ENCODE measurements at regions not wholly inside any gene's neighbourhood (a gene's known extent, or its start where the extent isn't known, plus 50 kb on each side); places are given as distances from the start of the nearest gene placed in this dataset.
"Not testable (repeated sequence)": the region's sequence is repeated elsewhere in the genome, so short reads cannot be mapped to it uniquely, and the experiment has no call there.

DNA sequence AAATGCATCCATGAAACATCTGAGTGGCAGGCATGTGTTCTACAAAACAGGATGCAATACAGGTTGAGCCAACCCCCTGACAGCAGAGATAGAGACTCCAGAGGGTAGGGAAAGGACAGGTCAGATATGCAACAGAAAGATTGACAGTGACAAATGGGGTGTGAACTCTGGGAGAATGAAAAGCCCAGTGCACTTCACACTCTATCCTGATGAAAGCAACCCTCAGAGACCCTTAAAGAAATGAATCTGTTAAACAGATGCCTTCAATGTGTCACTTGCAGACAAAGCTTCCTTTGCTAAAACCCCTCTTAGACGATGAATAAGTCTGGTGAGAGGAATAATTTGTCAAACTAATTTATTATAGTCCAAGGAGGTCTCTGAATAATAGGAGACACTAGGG, 89.9 kb downstream of the RFPL4B start:
- Histone ChIP-seq H3K9ac (no peak overlapping the region), H3K36me3 (ENCODE audit: control insufficient read depth, insufficient read depth, low read length) (no peaks in the 10 kb centered on the region), H3K27me3 (ENCODE audit: control insufficient read depth, insufficient read depth, low read length) (no peaks in the 10 kb centered on the region), H3K79me2 (no peaks in the 10 kb centered on the region), H3K27ac (no peak overlapping the region), H3K9me3 (ENCODE audit: control insufficient read depth, low read length) (no peaks in the 10 kb centered on the region), H3K4me2 (ENCODE audit: low read length) (no peak overlapping the region), H3K4me3 (ENCODE audit: low read depth, low read length) (no peak overlapping the region), H3K4me1 (no peaks in the 10 kb centered on the region), H2AFZ (no peak overlapping the region)
- TF ChIP-seq, protein P1, sequence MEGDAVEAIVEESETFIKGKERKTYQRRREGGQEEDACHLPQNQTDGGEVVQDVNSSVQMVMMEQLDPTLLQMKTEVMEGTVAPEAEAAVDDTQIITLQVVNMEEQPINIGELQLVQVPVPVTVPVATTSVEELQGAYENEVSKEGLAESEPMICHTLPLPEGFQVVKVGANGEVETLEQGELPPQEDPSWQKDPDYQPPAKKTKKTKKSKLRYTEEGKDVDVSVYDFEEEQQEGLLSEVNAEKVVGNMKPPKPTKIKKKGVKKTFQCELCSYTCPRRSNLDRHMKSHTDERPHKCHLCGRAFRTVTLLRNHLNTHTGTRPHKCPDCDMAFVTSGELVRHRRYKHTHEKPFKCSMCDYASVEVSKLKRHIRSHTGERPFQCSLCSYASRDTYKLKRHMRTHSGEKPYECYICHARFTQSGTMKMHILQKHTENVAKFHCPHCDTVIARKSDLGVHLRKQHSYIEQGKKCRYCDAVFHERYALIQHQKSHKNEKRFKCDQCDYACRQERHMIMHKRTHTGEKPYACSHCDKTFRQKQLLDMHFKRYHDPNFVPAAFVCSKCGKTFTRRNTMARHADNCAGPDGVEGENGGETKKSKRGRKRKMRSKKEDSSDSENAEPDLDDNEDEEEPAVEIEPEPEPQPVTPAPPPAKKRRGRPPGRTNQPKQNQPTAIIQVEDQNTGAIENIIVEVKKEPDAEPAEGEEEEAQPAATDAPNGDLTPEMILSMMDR (IDR thresholded peaks at IDR 0.05), result no peak

DNA sequence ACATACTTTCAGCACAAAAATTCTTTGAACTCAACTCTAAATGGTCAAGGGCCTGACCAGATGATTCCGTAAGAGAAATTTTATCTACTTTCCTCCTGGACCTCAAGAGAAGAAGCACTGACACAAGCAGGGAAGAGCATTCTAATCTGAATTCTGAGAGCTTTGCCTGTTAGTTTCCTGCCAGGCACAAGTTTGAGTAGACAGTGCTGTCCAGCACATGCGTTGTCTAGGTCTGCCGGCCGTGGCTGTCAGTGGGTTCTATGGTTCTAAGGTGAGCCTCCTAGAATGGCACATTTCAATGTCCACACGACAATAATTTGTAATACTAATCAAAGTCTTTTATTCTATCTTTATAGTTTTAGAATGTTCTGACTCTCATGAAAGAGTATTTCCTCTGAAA, 91.9 kb downstream of the RFPL4B start:
- TF ChIP-seq, protein P1 (IDR thresholded peaks at IDR 0.05), result no peak
- no peak overlapping the region for H3K4me2 ChIP-seq (ENCODE audit: low read length)
- H3K79me2 ChIP-seq, result no peaks in the 10 kb centered on the region
- H3K36me3 ChIP-seq (ENCODE audit: control insufficient read depth, insufficient read depth, low read length), result no peaks in the 10 kb centered on the region
- H3K9me3 ChIP-seq (ENCODE audit: control insufficient read depth, low read length), result no peaks in the 10 kb centered on the region
- H3K4me1 ChIP-seq, result no peaks in the 10 kb centered on the region
- no peak overlapping the region for H2AFZ ChIP-seq
- no peaks in the 10 kb centered on the region for H3K27me3 ChIP-seq (ENCODE audit: control insufficient read depth, insufficient read depth, low read length)
- H3K27ac ChIP-seq, result no peak overlapping the region
- H3K4me3 ChIP-seq (ENCODE audit: low read depth, low read length), result no peak overlapping the region
- no peak overlapping the region for H3K9ac ChIP-seq

GRCh38 chr6:112439432-112439831, 92.3 kb downstream of the RFPL4B start:
- Histone ChIP-seq H3K9ac (no peak overlapping the region), H3K4me3 (ENCODE audit: low read depth, low read length) (no peak overlapping the region), H3K27me3 (ENCODE audit: control insufficient read depth, insufficient read depth, low read length) (no peaks in the 10 kb centered on the region), H3K9me3 (ENCODE audit: control insufficient read depth, low read length) (no peaks in the 10 kb centered on the region), H3K4me1 (no peaks in the 10 kb centered on the region), H2AFZ (no peak overlapping the region), H3K36me3 (ENCODE audit: control insufficient read depth, insufficient read depth, low read length) (no peaks in the 10 kb centered on the region), H3K4me2 (ENCODE audit: low read length) (no peak overlapping the region), H3K79me2 (no peaks in the 10 kb centered on the region), H3K27ac (no peak overlapping the region)
- TF ChIP-seq, protein P1 (IDR thresholded peaks at IDR 0.05), result no peak

DNA sequence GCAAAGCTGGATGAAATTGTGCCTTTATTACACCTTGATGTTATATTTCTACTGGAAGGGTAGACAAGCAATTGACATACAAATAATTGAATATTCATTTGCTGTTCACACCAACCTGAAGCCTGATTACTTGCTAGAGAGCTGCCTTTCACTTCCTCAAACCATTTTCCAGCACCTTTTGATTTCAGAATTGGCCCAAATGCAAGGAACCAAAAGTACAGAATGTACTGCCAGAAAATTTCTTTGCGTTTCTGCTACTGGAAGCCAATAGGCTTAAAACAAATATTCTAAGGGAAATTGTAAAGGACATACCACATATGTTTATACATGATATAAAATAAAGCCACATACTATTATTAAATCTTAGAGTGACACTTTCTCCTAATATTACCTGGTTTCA, 94.5 kb downstream of the RFPL4B start:
- no peaks in the 10 kb centered on the region for H3K9me3 ChIP-seq (ENCODE audit: control insufficient read depth, low read length)
- H3K27me3 ChIP-seq (ENCODE audit: control insufficient read depth, insufficient read depth, low read length), result no peaks in the 10 kb centered on the region
- H3K79me2 ChIP-seq, result no peaks in the 10 kb centered on the region
- H2AFZ ChIP-seq, result no peak overlapping the region
- TF ChIP-seq, protein P1 (IDR thresholded peaks at IDR 0.05), result no peak
- no peak overlapping the region for H3K4me3 ChIP-seq (ENCODE audit: low read depth, low read length)
- no peaks in the 10 kb centered on the region for H3K4me1 ChIP-seq
- H3K27ac ChIP-seq, result no peak overlapping the region
- H3K9ac ChIP-seq, result no peak overlapping the region
- H3K4me2 ChIP-seq (ENCODE audit: low read length), result no peak overlapping the region
- H3K36me3 ChIP-seq (ENCODE audit: control insufficient read depth, insufficient read depth, low read length), result no peaks in the 10 kb centered on the region

GRCh38 chr6:112443179-112444065, 96.3 kb downstream of the RFPL4B start:
- Histone ChIP-seq H3K27ac (no peak overlapping the region), H2AFZ (no peak overlapping the region), H3K27me3 (ENCODE audit: control insufficient read depth, insufficient read depth, low read length) (no peaks in the 10 kb centered on the region), H3K36me3 (ENCODE audit: control insufficient read depth, insufficient read depth, low read length) (no peaks in the 10 kb centered on the region), H3K4me2 (ENCODE audit: low read length) (no peak overlapping the region), H3K79me2 (no peaks in the 10 kb centered on the region), H3K9me3 (ENCODE audit: control insufficient read depth, low read length) (no peaks in the 10 kb centered on the region), H3K4me1 (no peaks in the 10 kb centered on the region), H3K4me3 (ENCODE audit: low read depth, low read length) (no peak overlapping the region), H3K9ac (no peak overlapping the region)
- TF ChIP-seq, protein P1 (IDR thresholded peaks at IDR 0.05), result no peak

DNA sequence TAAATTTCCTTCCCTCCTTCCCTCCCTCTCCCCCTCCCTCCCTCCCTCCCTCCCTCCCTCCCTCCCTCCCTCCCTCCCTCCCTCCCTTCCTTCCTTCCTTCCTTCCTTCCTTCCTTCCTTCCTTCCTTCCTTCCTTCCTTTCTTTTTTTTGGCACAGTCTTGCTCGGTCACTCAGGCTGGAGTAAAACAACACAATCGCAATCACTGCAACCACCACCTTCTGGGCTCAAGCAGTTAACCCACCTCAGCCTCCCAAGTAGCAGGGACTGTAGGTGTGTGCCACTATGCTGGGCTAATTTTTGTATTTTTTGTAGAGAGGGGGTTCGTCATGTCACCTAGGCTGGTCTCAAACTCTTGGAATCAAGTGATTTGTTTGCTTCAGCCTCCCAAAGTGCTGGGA, 101.7 kb downstream of the RFPL4B start:
- not testable (repeated sequence) for H3K27me3 ChIP-seq (ENCODE audit: control insufficient read depth, insufficient read depth, low read length); H3K79me2 ChIP-seq; H3K9me3 ChIP-seq (ENCODE audit: control insufficient read depth, low read length); H3K4me2 ChIP-seq (ENCODE audit: low read length); H3K9ac ChIP-seq; H3K4me1 ChIP-seq; H3K27ac ChIP-seq; H3K36me3 ChIP-seq (ENCODE audit: control insufficient read depth, insufficient read depth, low read length); H3K4me3 ChIP-seq (ENCODE audit: low read depth, low read length); H2AFZ ChIP-seq
